GM19455 (cell line): ENCODE measurements at regions not wholly inside any gene's neighbourhood (a gene's known extent, or its start where the extent isn't known, plus 50 kb on each side); places are given as distances from the start of the nearest gene placed in this dataset.

Experiments
- ATAC-seq: cut with Tn5 transposase; IDR thresholded peaks from one replicate; pipeline ENCODE4 v1.9.1; 2021; ENCODE audit not compliant: unreplicated experiment

DNA sequence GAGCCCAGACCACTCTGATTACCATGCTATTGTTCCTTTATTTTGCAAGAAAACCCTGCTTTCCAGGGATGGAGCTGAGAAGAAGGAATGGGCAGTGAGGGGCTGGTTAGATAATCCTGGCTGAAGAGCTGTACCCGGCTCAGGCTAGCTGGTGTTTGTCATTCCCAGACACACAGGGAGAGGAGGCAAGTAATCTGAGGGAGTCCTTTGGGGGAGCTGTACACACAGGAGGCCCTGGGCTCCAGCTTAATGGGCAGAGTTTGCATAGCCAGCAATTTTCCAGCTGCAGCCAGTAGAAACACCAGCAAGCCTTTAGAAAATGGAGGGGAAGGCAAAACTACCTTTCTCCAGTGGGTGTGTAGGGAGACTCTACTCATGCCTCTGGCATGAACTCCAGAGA lies 259.3 kb downstream of the SOX11 start:
- ATAC-seq, result no peak

DNA sequence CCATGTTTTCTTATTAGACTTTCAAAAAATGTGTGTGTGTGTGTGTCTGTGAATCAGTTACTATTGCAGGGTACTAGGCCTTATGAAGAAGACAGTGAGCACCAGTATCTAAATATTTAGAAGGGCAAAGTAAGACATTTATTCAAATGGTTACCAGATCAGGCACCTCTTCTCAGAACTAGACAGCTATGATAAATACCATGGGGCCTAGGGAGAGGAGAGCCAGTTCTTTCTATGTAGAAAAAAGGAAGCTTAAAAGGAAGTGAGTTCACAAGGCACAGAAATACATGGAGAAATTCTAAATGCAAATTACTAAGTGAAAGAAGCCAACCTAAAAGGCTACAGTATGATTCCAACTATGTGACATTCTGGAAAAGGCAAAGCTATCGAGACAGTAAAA lies 261.3 kb downstream of the SOX11 start:
- ATAC-seq, result no peak

DNA sequence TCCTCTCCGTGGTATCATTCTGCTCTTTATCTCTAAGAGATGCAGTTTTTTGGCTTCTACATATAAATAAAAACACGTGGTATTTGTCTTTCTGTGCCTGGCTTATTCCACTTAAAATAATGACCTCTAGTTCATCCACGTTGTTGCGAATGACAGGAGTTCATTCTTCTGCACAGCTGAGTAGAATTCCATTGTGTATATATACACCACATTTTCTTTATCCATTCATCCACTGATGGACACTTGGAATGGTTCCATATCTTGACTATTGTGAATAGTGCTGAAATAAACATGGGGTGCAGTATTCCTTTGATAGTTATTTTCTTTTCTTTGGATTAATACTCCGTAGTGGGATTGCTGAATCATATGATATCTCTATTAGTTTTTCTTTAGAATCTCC lies 262.3 kb downstream of the SOX11 start:
- no peak for ATAC-seq

DNA sequence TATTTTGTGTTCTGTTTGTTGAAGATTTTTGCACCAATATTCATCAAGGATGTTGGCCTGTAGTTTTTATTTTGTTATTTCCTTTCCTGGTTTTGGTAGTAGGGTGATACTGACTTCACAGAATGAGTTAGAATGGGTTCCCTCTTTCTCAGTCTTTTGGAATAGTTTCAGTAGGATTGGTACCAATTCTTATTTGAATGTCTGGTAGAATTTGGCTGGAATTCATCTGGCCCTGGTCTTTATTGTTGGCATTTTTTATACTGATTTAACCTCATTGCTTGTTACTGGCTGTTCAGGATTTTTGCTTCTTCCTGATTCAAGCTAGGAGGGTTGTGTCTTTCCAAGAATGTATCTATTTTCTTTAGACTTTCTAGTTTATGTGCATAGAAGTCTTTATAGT lies 263.7 kb downstream of the SOX11 start:
- no peak for ATAC-seq

DNA sequence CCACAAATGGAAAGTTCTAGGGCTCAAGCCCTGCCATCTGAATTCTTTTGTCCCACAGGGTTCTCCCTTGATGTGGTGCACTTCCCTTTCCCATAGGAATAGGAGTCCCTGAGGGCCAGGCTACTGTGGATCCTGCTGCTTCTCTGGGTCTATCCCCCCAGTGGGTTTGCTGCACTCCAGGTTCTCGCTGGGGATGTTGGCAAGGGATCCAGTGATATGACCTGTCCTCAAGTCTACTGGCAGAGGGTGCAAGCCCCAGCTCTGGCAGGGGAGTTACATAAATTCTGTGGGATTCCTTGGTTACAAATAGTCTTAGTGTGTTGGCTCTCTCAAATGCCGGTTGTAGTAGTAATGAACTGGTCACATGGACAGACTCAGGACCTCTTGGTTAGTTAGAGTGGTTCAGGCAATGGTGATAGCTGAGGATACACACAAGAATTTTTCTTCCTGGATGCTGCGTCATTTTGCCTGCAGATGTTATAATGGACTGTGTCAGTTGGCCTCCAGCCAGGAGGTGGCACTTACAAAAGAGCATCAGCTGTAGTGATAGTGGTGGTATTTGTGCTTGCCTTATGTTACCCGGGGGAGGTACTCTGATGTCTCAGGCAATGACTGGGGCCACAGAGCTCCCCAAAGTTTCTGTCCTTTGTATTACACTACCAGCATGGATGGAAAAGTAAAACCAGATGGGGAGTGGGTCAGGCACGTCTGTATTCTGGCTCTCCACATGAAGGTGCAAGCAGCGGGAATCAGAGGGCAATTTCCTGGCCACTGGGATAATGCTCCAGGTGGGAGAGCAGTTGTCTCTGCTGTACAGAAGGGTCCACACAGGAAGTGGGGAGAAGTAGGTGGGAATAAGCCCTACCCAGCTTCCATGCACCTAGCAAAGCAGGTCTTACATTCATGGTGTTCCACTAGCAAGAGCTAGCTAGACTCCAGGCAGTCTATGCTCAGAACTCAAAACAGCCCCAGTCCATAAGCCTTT lies 267.9 kb downstream of the SOX11 start:
- ATAC-seq, result no peak

DNA sequence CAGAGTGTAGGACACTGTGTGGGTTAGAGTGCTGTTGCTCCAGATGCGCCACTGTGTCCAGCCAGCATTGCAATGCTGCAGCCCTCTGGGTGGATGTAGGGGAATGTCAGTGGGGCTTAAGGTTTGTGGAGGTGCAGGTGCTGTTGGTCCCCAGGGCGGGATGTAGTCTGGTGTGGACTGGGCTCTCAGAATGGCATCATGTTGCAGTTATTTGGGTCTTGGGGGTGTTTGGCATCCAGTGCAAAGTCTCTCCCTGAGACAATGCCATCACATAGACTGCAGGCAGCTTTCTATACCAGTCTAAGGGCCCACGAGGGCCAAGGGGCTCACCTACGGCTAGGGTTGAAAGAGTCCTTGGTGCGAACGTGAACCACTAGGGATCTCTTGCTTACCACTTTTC lies 275.3 kb downstream of the SOX11 start:
- no peak for ATAC-seq

DNA sequence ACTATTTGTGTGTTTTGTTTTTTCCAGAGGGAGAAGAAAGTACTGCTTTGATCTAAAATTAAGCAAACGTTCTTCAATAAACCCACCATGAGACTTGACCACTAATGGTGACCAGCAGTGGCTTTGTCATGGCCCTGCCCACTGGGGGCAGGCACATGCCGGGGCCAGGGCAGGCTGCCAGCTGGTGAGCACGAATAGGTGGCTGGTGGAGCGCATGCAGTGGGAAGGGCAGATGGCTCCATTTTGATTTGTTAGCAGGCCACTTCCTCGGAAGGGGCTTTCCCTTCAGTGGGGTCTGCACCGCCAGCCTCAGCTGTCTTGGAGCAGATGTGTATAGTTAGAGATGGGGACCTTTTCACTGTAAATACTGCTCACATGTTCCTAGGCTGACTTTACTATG lies 277.1 kb downstream of the SOX11 start:
- no peak for ATAC-seq

DNA sequence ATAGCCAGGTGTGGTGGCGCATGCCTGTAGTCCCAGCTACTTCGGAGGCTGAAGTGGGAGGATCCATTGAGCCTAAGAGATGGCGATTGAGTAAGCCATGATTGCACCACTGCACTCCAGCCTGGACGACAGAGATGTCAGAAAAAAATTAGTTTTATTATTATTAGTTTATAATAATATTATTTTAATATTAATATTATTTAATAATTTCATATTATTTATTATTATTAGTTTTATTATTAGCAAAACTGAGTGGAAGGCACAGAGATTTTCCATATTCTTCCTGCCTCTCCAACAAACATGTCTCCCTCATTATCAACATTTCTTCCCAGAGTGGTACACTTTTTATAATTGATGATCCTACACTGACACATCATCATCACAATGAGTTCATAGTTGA lies 278.2 kb downstream of the SOX11 start:
- ATAC-seq, result no peak

DNA sequence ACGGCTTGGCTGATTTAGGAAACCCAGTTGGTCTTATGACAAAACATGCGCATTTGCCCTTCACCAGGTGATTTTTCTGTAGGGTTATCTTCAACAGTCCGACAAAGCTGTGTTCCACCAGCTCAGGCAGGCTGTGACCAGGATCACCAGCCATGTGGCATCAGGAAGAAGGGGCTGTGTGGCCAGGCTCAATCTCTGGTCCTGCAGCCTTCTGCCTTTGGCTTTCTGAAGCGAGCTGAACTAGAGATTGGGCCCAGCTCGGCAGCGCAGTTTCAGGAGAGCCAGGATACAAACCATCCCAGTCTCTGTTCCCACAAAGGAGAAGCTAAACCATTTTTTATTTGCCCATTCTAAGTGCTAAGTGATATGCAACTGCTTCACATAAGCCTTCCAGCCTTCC lies 282.3 kb downstream of the SOX11 start:
- no peak for ATAC-seq

DNA sequence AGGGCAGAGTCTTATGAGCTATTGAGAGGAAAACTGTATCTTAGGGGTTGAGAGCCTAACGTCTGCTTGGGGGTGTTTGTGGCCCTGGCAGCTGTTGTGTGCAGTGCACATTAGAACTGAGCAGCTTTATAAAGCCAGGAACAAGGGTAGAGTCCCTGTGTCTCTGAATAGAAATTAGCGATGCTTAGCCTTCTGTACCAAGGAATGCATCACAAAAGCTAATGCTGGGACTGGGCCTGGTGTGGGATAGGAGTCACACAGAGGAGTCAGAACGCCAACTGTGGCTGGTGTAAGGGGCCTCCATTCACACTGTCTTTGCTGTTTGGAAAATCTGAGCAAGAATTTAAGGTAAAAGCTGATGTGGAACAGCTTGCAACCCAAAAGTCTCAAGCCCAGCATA lies 283.2 kb downstream of the SOX11 start:
- no peak for ATAC-seq

DNA sequence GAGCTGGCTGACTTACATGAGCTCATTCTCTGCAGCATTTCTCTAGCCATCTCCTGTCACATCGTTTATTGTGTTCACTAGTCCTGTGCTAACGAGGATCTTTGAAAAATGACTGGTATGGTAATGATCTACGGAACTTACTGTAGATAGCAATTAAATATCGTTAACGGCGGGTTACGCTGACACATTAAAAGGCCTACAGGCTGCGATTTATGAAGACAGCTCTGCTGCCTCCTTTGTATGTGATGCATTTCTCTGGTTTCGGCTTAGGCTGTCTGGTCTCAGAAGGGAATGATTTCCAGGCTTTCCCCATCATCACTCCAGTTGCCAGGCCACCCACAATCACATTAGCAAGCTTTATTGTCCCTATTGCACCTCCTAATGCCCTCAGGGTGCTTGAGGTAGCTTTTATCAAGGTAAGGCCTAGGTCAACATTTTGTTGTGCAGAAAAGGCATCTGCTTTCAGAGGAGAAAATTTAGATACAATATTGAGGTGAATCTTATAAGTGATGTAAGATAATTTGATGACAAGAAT lies 284.4 kb downstream of the SOX11 start:
- ATAC-seq, result no peak

DNA sequence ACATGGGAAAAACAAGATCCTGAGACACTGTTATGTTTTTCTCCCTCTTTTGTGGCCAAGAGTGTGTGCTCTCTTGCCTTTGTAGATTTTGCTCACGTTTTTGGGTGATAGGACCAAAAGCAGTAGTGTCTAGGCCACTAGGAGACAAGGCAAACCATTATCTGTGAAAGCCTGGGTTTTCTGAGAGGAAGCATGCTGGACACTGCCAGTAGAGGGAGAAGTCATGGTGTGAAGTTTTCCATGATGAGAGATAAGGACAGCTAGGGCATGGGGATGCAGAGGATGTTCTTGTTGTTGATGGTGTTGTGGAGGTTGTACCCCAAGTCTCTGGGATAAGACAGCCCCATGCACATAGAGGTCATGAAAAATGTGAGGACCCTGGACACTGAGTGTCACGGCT lies 285.3 kb downstream of the SOX11 start:
- ATAC-seq, result no peak

DNA sequence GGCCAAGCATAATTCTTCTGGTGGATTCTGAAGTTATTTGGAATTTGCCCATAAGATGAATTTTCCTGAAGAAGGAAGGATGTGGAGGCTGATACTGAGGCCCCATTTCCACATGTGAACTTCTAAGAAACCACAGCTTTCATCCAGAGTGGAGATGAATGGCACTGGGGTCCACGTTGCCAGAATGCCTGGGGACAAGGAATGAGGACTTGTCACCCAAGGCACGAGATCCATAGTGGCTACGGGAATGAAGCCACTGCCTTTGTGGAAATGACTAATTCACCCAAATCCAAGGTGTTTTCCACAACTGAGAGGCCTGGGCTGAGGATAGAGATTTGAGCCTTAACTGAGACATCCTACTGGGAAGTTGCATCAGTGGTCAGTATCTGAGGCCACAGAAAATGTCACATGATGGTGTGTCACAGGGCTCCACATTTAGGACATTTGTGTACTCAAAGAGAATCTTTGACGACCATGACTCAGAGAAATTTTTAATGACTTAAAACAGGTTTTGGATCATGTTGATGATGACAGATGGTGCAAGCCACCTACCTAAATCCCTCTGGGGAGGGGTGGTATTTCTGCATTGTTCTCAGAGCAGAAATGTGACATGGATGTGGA lies 286.1 kb downstream of the SOX11 start:
- no peak for ATAC-seq

DNA sequence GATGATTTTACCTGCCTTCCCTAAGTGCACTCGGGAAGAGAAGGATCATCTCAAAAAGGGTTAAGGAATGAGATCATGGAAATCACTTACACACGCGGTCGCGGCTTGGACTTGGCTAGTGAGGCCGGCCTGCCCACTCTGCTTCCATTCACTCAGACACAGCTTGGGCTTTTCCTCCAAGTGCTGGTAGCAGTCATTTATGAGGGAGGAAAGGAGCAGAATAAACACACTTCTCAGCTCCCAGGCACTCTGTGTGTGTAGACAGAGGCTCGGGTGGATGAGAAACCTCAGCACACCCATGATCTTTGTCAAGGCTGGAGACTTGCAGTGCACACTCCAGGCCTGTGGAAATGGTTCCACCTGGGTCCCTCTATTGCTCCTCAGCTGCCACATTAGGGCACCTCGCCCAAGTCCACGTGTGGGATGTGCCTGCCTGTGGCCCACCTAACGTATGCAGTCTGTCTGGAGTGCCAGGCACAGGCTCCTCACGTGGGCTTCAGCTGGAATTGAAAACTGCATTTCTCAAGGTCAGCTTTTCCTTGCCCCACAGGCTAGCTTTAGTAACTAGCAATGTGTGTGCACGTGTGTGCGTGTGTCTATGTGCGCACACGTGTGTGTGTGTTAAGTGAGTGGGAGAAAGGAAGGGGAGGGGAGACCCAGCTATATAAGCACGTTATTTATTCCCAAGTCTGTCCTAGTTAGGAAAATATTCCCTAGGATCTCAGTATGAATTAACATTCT lies 288.4 kb downstream of the SOX11 start:
- ATAC-seq, result no peak

DNA sequence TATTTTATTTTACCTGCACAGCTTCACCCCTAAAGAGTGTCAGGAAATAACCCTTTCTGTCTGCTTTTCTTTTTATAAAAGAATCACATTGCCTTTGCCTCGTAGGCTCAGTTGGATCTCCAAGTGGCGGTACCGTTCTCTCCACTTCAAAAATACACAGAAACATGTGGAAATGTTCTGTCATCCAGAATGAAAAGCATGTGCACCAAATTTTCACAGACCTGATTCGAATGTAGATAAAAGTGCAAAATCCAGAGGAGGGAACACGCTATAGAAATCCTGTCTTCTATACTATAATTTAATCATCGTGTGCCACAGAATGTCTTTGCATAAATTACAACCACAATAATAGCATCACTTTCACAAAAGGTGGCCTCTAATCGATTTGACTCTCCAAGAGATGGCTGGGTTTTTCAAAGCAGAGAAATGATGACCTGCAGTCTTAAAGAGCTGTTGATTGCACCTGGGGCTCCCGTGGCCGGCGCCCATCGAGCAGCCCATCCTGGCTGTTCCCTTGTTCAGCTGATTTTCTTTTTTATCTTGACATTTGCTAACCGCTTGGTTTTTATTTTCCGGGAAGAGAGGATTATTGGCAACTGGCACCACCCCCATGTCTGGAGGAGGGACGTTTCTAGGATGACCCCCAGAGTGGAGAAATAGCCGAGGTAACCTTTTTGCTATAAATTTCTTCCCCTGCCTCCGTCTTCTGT lies 290.2 kb downstream of the SOX11 start:
- ATAC-seq, result no peak

DNA sequence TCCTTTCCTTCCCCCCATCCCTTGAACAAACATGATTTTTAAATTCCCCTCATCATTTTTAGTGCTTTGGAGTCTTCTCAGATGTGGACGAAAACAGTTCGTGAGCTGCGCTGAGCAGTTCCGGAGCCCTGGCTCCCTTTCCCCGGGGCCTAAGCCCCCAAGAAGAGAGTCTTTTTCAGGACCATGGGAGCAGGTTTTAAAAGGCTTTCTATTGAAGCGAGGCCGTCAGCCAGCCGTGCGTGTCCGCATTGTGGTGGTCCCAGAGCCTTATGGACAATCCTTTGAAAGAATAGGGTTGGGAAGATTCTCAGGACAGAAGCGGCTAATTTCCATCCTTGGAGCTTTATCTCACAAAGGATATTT lies 290.7 kb downstream of the SOX11 start:
- no peak for ATAC-seq

DNA sequence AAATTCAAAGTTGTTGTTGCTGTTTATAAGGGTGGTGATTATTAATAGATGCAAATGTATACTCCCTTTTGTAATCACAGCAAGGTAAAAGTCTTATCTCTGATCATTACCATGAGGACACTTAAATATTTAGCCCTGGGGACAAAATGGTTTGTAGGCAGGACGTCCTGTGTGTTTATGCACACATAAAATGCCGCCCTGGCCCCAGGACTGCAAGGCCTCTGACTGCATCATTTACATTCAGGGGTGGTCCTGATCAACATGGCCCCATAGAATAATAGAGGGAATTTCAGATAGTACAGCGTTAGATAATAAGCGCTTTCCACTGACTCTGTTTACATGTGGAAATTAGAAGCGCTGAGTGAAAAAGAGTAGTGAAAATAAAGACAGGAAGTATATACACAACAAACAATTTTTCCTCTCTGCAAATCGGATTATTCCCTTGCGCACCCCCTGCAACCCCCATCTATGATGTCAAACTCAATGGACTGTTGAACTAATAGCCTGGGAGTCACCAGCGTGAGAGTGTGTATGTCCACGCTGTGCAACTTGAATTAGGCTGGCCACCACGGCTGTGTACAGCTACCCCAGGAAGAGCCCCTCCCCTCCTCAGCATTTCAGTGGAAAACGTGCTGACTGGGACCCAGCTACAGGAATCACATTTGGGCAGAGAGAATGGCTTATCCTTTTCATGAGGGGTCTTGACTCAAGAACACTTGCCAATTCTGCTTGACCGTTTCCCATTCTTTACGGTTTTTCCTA lies 291.5 kb downstream of the SOX11 start:
- ATAC-seq, result no peak

DNA sequence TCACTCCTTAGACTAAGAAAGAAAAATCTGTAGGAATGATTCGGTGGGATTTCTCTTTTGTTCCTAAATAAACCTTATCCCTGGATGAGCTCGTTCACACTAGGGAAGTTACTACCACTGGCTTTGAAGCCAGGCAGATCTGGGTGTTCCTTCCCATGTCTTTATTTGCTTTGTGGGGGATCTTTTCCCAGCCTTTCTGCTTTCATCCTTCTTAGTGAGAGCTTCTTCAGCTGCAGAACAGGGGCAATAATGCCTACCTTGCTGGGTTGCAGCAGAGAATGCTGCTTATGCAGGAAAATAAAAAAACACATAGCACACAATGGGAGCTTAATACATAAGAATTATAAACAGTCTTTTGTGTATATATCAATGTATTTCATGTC lies 292.1 kb downstream of the SOX11 start:
- ATAC-seq, result no peak

DNA sequence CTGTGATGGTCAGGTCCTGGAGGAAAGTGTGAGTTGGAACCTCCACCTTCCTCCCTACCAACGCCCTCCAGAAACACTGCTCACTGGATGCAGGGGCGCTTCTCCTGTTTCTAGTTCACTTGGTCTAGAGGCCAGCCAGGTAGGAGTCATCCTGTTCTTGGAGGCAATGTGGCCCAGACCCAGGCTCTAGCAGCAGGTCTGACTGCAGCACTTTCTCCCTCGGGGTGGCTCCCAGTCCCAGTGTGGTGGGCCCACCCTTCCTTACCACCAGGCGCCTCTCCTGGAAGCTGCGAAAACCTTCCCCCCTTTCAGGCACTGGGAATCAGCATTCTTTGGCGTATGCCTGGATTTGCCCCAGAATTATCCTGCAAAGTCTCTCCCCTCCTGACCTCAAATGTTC lies 292.8 kb downstream of the SOX11 start:
- no peak for ATAC-seq
